GM19099 (cell line): ENCODE measurements at regions not wholly inside any gene's neighbourhood (a gene's known extent, or its start where the extent isn't known, plus 50 kb on each side); places are given as distances from the start of the nearest gene placed in this dataset.

Experiments used
- POLR2A ChIP-seq: IDR thresholded peaks from 3 replicates; pipeline ENCODE4 v1.6.1; 2011; ENCODE audit warnings: low read depth; ENCODE audit not compliant: insufficient read length; ENCODE audit errors: extremely low read depth

- TF ChIP-seq POLR2A = no peak
Measured at GRCh38 chr6:144702781-144703180, 417.6 kb downstream of the UTRN start.

GRCh38 chr6:144710207-144710606 is 425.1 kb downstream of the UTRN start:
- TF ChIP-seq POLR2A = no peak

GRCh38 chr6:144711661-144712060 is 426.5 kb downstream of the UTRN start:
- TF ChIP-seq POLR2A = no peak

- no peak for TF ChIP-seq POLR2A
Measured at GRCh38 chr6:144712541-144712940, 427.4 kb downstream of the UTRN start.

GRCh38 chr6:144714021-144714712 is 429.0 kb downstream of the UTRN start:
- TF ChIP-seq POLR2A = no peak

GRCh38 chr6:144715344-144715743 is 430.2 kb downstream of the UTRN start:
- no peak for TF ChIP-seq POLR2A

- no peak for TF ChIP-seq POLR2A
Measured at GRCh38 chr6:144718431-144718830, 433.3 kb downstream of the UTRN start.

- TF ChIP-seq POLR2A = no peak
Measured at GRCh38 chr6:144721232-144721631, 436.1 kb downstream of the UTRN start.

- TF ChIP-seq POLR2A = no peak
Measured at GRCh38 chr6:144722154-144722737, 437.1 kb downstream of the UTRN start.

GRCh38 chr6:144722925-144723324 is 437.8 kb downstream of the UTRN start:
- TF ChIP-seq POLR2A = no peak

- no peak for TF ChIP-seq POLR2A
Measured at GRCh38 chr6:144723431-144723830, 438.3 kb downstream of the UTRN start.

GRCh38 chr6:144724818-144725217 is 439.7 kb downstream of the UTRN start:
- TF ChIP-seq POLR2A = no peak

- TF ChIP-seq POLR2A = no peak
Measured at GRCh38 chr6:144725736-144726522, 440.8 kb downstream of the UTRN start.

- no peak for TF ChIP-seq POLR2A
Measured at GRCh38 chr6:144728804-144729203, 443.7 kb downstream of the UTRN start.

GRCh38 chr6:144729502-144729901 is 444.4 kb downstream of the UTRN start:
- TF ChIP-seq POLR2A = no peak

GRCh38 chr6:144730088-144730645 is 445.0 kb downstream of the UTRN start:
- TF ChIP-seq POLR2A = no peak

GRCh38 chr6:144731229-144731628 is 446.1 kb downstream of the UTRN start:
- TF ChIP-seq POLR2A = no peak

- no peak for TF ChIP-seq POLR2A
Measured at GRCh38 chr6:144736763-144737162, 451.6 kb downstream of the UTRN start.
